GM03348 (cell line): ENCODE measurements at regions not wholly inside any gene's neighbourhood (a gene's known extent, or its start where the extent isn't known, plus 50 kb on each side); places are given as distances from the start of the nearest gene placed in this dataset.
A peak's percentile ranks its signal among the peaks of the same experiment; 100 is the strongest.

ENCODE experiments used
- DNase-seq: peaks from one replicate; pipeline ENCODE4 v3.0.0; 2012; ENCODE audit warnings: low spot score

DNA sequence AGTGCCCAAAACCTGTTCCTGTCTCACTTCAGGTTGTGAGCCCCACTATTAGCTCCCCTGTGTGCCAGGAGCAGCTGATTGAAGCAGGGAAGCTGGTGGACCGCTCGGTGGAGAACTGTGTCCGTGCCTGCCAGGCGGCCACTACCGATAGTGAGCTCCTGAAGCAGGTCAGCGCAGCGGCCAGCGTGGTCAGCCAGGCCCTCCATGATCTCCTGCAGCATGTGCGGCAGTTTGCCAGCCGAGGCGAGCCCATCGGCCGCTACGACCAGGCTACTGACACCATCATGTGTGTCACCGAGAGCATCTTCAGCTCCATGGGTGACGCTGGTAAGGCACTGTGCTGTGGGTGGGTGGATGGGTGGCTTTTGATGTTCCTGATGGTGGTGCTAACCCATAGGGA lies 334.1 kb upstream of the TPM1 start:
- no peak for DNase-seq

DNA sequence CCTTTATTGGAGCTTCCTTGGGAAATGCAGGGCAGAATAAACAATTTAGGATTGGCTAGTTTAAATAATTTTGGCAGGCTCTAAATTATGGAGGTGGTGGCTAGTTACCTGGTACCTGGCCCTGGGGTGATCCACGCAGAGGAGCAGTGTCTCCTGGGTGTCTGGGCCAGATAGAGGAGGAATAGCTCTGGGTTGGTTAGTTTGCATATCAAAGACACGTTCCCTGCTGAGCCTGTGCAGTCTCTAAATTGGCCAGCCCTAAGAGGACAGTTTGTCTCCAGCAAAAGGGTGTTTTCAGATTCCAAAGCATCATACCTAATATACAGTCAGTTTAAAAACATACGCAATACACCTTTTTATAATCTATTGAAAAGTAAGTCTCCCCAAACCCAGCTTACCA lies 333.3 kb upstream of the TPM1 start:
- no peak for DNase-seq

DNA sequence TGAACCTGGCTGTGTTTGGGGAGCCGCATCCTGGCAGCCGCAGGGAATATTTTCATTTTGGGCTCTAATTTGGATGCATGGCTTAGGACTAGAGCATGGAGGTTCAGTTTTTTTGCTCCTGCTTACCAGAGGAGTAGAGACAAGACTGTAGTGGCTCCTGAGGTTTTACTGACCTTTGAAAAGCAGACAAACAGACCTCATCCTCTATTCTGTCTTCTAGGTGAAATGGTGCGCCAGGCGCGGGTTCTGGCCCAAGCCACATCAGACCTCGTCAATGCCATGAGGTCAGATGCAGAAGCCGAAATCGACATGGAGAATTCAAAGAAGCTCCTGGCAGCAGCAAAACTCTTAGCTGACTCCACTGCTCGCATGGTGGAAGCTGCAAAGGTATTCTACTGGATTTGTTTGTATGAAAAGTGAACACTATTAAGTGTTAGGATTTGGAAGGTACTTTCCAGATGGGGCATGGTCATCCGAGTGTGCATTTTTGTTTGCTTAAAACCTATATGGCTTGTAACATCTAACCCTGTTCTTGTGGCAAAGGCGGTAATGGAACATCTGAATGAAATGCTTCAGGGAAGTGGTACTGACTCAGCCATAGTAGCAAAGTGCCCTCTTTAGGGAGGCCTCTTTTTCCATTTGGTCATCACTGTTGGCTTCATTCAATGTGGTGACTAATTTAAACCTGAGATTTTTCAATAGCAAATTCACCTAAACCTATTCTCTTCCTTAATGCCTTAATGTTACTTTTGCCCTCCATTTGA lies 330.7 kb upstream of the TPM1 start:
- DNase-seq: no peak

DNA sequence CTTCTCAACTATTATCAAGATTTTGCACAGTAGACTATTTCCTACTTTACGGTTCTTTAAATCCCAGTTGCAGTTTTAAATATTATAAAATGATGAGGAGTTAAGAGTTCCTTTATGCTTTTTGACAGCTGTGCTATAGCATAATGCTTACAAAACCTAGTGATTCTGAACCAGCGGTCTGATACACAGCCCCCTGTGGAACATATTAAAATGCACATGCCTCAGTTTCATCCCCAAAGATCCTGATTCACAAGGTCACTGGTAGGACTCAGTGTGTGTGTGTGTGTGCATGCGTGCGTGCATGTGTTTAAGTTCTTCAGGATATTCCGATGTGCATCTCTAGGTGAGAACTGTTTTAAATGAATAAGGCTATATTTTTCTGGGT lies 330.1 kb upstream of the TPM1 start:
- DNase-seq: no peak

DNA sequence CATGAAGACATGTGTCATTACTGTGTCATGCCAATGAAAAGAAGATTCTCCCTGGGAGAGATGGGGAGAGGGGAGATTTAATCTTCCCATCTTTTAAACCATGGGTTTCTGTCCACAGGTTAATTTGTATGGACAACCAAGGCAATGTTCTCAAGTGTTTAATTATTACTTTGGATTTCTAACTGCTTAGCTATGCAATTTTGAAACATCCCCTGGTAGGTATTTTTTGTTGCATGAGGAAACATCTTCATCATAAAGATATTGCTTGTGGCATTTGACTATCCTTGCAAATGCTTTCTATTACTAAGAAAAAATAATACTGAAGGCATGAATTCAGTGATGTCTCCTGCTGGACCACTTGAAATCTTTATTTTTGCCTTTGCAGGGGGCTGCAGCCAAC lies 326.6 kb upstream of the TPM1 start:
- no peak for DNase-seq

DNA sequence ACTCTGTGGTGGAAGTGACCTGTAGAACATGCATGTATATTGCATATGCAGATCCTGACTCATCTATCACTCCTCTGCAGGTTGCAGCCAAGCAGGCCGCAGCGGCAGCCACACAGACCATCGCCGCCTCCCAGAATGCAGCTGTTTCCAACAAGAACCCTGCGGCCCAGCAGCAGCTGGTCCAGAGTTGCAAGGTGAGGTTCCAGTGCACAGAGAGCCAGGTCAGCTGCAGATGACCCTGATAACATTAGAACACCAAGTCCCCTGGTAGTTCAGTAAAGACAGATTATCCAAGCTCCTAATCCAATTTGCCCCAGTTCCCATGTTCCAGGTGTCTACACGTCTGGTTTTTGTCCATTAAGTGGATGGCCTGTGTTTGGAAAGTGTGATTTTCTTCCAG lies 325.1 kb upstream of the TPM1 start:
- no peak for DNase-seq

DNA sequence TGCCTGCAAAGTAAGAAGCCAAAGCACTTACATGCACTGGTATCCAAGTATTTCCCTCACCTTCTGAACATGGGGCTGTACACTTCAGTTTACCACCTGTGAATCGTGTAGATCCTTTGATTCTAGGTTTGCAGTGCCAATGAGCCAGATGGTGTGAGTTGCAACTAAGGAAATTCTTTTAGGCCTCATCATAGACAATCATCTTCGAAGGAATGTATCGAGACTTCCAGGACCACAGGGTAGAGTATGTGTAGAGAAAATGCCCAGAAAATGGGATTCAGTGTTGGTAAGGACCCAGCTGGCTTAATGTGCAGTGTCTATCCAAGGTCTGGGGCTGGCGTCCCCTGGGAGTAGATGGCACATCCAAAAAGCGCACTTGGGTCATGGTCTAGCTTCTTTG lies 323.2 kb upstream of the TPM1 start:
- peak; percentile 75 for DNase-seq

DNA sequence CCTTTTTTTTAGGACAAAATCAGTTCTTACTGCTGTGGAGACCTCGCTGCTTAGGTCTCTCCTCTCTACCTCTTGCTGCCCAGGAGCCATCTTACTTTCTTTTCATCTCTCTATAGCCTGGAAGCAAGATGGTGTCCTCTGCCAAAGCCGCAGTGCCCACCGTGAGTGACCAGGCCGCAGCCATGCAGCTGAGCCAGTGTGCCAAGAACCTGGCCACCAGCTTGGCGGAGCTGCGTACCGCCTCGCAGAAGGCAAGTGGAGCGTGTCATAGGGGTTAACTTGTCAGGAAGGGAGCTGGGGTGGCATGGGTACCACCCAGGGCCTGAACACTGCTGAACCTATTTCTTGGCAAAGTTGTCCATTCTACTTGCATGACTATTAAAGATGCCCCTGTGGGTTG lies 320.3 kb upstream of the TPM1 start:
- DNase-seq: no peak

DNA sequence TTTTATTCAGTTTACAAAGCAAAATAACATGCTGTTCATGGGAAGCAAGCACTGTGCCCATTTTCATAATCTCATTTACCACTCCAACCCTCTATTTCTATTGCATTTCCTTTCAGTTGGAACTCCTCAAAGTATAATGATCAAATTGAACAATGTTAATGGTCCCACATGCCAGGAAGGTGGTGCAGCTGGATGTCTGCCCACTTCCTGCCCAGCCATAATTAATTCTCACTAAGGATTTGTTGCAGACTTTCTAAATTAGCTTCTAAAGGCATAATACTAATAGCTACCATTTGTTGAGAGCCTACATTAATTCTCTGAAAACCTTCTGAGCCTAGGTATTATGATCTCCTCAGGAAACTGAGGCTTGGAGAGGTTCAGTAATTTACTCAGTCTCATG lies 316.1 kb upstream of the TPM1 start:
- no peak for DNase-seq

DNA sequence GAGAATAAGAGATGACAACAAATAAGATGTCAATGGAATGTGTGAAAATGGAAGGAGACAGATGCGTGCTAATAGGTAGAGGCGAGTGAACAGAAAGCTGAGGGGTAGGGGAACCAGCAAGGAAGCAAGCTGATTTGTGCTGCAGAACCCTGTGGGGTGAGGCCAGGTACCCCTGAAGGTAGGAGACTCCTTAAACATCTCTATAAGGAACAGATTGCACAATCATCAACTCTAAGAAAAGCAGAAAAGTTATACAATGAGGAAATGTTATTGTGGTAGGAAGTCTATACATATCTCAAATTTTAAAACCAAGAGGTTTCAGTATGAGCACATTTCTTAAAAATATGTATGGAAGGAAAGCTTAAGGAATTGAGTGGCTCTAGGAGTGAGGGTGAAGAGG lies 315.0 kb upstream of the TPM1 start:
- no peak for DNase-seq

DNA sequence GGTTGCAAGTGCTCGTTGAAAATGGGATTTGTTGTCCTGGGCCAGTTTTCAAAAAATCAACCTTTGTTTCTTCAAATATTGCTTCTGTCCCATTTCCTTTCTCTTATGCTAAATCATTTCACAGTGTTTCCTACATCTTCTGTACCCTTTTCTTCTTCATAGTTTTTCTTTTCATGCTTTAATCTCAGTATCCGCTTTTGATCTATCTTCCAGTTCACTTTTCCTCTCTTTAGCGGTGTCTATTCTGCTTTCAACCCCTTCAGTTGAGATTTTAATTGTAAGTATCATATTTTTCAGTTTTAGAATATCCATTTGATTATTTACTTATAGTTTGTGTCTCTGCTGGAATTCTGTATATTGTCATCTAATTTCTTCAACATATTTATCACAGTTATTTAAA lies 311.7 kb upstream of the TPM1 start:
- no peak for DNase-seq

DNA sequence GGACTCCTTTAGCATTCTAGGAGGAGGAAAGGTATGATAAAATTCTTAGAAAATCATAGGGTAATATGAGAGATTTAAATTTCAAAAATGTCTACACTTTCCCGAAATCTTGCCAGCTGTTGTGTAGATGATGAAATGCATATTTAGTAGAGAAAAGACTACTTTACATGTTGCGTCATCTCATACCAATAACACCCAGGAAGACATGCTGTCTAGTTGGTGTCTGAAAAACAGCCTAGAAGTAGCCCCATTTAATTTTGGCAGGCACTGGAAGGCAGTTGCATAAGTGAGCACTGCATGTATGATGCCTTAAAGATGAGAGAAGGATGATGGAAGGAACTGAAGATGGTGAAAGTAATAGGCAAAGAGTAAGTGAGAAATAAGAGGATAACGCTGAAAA lies 310.5 kb upstream of the TPM1 start:
- peak; percentile 29 for DNase-seq

DNA sequence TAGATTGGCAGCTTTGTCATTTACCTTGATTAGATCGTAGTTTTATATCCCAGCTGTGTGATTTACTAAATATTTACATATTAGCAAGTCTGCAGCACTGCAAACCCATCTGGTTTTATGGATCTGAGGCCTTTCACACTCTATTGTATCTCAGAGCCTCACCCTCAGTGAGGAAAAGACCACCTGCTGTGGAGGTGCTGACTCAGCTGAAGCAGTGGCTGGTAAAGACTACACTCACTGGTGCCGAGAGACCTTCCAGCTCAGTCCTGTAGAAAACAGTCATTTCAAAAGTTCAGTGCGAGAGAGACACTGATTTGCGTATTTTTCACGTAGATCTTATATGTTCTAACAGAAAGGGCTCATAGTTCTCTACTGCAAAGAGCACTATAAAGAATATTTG lies 307.8 kb upstream of the TPM1 start:
- no peak for DNase-seq

DNA sequence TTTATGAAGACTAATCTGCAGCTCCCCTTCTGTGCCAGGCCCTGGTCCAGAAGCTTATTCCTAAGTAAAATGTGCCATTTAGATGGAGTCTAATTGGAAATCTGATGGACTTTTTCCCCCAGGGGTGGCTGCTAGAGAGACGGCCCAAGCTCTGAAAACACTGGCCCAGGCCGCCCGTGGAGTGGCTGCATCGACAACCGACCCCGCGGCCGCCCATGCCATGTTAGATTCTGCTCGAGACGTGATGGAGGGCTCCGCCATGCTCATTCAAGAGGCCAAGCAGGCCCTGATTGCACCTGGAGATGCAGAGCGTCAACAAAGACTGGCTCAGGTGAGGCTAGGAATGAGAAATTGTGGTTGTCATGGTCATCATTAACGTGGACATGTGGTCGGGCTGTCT lies 305.8 kb upstream of the TPM1 start:
- DNase-seq: no peak

DNA sequence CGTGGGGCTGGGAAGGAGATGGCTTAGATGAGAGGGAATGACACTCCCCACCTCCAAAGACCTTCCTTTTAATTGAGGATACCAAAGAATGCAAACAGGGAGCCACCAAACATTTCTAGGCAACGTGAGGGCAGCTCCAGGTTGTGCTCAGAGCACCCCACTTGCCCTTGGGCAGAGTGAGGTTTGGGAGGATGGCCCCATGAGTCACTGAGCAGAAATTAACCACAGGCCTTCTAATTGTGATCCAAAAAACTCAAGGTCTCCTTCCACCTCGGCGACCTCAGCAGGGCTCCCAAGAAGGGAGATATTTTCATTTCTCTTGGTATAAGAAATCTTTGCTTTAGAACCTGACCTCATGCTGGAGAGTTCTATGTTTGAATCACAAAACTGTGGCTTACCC lies 305.0 kb upstream of the TPM1 start:
- DNase-seq: peak; percentile 34

DNA sequence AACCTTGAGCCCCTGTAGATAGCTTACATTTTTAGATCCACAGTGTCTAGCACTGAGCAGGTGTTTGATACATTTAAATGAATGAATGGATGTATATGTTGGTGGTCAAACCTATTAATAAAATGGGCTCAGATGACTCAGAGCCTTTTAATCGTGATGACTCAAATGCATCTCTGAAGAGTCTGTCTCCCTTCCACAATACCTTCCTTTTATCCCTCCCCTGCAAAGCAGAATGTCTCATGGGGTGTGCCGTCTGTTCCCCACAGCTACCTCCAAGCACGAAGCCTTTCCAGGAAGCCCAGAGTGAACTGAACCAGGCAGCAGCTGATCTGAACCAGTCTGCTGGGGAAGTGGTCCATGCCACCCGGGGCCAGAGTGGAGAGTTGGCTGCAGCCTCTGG lies 303.5 kb upstream of the TPM1 start:
- DNase-seq: peak; percentile 48

DNA sequence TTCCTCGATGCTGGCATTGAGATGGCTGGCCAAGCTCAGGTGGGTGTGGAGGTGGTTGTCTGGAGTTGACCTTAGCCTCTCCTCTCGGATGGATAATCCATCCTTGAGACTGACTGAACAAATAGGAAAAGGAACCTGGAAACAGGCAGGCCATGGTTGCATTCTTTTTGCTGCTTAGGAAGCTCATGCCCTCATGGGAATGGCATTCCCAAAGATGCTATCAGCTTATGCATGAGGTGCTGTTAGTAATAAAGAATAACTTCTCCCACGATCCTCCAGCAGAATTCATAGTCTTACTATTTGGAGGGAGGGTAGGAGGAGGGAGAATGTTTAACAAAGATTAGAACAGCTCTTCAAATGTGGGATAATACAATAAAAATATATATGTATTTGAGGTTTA lies 303.0 kb upstream of the TPM1 start:
- peak; percentile 64 for DNase-seq

DNA sequence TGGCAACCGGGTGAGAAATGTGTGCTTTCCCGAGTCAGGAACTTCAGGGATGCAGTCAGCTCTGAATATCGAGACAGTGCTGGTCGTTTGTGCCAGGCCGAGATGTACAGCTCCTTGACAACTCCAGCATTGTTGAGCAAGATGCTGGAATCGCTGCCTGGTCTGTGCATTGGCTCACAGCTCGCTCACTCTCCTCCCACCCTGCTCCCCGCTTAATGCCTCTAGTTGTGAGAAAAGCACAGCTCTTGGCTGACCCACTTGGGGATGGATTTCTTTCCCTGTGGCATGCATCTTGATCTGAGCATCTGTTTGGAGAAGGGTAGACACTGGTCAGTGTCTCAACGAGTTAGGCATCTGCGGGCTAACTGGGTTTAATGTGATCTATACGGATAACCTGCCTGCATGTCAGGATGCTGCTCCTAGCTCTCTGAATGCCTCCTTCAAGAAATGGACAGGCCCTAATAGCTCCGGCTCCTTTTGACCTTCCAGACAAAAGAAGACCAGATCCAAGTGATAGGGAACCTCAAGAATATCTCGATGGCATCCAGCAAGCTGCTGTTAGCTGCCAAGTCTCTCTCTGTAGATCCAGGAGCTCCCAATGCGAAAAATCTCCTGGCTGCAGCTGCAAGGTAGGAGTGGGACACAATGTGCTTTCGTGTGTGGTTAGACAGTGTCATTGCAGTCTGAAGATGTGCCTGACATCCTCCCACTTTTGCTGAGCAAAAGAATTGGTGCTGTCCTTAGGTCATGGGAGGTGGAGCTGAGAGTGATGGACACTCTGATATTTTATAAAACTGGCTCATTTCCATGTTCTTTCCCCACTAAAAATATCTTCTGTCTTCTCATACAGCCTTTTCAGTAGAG lies 302.2 kb upstream of the TPM1 start:
- no peak for DNase-seq

DNA sequence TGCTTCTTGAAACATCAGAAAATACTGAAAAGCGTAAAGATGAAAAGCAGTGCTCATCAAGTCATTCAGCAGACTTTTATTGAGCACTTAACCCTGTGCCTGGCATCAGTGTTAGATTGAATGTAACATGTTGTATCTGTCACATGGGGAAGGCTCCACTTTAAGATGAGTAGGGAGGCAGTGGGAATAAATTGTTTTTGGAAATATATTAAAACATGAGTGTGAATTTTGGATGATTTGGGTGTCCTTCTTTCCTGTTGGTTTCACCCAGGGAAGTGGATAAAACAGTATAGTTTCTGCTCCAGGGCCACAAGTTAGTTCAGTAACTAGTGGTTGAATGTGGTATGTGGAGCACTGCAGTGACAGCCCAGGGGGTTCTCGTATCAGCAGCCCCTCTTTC lies 301.4 kb upstream of the TPM1 start:
- no peak for DNase-seq

DNA sequence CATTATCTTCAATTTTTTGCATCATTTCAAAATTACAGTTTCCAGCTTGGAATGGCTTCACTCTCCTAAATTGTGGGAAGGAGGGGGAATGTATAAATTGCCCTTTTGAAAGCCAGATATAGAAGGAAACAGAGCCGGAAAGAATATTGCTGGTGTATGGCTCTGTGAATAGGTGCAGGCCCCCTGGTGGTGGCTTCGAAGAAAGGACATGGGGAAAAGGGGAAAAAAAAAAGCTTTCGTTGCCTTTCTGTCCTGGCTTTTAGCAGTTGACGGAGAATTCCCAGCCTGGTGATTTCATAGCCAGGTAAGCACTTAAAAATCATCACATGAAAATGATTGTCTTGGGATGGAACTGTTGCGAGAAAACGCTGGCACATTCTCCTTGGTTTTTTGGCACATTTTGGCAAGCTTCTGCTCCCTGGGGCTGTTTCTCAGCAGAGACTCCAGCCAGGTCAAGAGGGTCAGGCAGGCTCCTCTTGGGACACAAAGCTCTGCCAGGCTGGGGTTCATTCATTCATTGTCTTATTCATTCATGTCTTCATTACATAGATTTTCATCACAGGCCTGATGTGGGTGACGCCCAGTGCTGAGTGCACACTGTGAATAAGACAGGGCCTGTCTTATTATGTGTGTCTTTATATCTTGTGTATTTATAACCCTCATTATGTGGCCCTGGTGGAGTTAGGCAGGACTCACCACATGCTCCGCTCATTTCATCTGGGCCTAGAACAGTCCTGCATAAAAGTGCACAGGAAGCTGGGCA lies 300.0 kb upstream of the TPM1 start:
- peak; percentile 84 for DNase-seq

DNA sequence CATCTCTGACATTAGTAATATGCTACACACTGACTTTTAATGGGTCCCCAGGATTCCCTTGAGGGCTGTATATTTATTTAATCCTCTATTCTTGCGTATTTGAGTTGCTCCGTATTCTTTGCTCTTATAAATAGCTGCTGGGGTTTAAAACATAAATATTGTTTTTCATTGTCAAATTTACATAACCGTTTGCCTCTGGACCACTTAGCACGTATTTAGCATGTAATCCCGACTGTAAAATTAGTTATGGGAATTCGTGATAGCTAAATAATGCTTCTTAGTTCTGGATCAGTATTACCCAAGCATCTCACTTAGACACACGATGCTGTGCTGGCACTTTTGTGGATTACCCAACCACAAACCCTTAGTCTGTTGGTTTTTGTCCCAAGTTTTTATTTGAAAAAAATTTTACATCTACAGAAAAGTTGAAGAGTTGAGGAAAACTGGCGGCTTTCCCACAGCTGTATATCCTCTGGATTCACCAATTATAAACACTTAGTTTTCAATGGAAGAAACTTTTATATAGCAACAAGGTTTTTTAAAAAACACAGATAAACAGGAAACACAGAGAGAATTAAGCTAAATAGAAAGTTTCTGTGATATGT lies 296.8 kb upstream of the TPM1 start:
- DNase-seq: no peak

DNA sequence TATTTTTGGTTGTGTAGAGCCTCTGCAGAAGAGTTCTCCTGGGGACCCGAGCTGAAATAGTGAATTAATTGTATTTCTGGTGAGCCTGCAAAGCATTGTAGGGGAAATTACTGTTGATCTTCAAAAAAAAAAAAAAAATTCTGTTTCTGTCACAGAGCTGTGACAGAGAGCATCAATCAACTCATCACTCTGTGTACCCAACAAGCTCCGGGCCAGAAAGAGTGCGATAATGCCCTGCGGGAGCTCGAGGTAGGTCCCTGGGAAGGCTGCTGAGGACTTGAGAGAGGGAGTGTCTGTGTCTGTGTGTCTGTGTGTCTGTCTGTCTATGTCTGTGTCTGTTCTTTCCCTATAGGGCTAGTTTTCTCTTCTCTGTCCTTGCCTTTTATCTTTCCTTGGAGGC lies 294.4 kb upstream of the TPM1 start:
- DNase-seq: no peak
